MM.1S (cell line): ENCODE measurements at regions not wholly inside any gene's neighbourhood (a gene's known extent, or its start where the extent isn't known, plus 50 kb on each side); places are given as distances from the start of the nearest gene placed in this dataset.

Experiments
- DNase-seq: peaks from one replicate; pipeline ENCODE4 v3.0.0-alpha.2; 2015
- H2AFZ ChIP-seq: fragments of 300-600 bp; sonication (generic); 2 replicates; pipeline ENCODE4 v1.6.0; 2016; ENCODE audit warnings: antibody characterized with exemption, low read length
- H3F3A ChIP-seq: fragments of 300-600 bp; sonication (generic); 2 replicates; pipeline ENCODE4 v1.6.1; 2016; ENCODE audit warnings: mild to moderate bottlenecking, antibody characterized with exemption, low read length, moderate library complexity, mixed read lengths; ENCODE audit not compliant: insufficient read depth
- H3K27ac ChIP-seq: fragments of 300-600 bp; sonication (generic); 2 replicates; pipeline ENCODE4 v1.5.1; 2016; ENCODE audit warnings: mild to moderate bottlenecking, low read length
- H3K27me3 ChIP-seq: fragments of 300-600 bp; sonication (generic); replicated peaks from 2 replicates; pipeline ENCODE4 v1.6.0; 2016; ENCODE audit warnings: low read length; ENCODE audit not compliant: insufficient read depth
- H3K36me3 ChIP-seq: fragments of 300-600 bp; sonication (generic); replicated peaks from 2 replicates; pipeline ENCODE4 v1.6.1; 2016; ENCODE audit warnings: mild to moderate bottlenecking, low read length, mixed read lengths; ENCODE audit not compliant: insufficient read depth
- H3K4me1 ChIP-seq: fragments of 300-600 bp; sonication (generic); 2 replicates; pipeline ENCODE4 v1.6.1; 2016; ENCODE audit warnings: low read length, mixed read lengths
- H3K4me2 ChIP-seq: fragments of 300-600 bp; sonication (generic); 2 replicates; pipeline ENCODE4 v1.6.0; 2016; ENCODE audit warnings: low read depth, low read length
- H3K4me3 ChIP-seq: fragments of 300-600 bp; sonication (generic); 2 replicates; pipeline ENCODE4 v1.5.1; 2016; ENCODE audit warnings: low read length, mixed read lengths
- H3K79me2 ChIP-seq: fragments of 300-600 bp; sonication (generic); 2 replicates; pipeline ENCODE4 v1.6.1; 2016; ENCODE audit warnings: mixed run types, low read length, mixed read lengths
- H3K9ac ChIP-seq: fragments of 300-600 bp; sonication (generic); 2 replicates; pipeline ENCODE4 v1.6.1; 2016; ENCODE audit warnings: low read length, mixed read lengths
- H3K9me2 ChIP-seq: fragments of 300-600 bp; sonication (generic); replicated peaks from 2 replicates; pipeline ENCODE4 v1.6.1; 2016; ENCODE audit warnings: mild to moderate bottlenecking, low read length, mixed read lengths; ENCODE audit not compliant: insufficient read depth
- H3K9me3 ChIP-seq: fragments of 300-600 bp; sonication (generic); replicated peaks from 2 replicates; pipeline ENCODE4 v1.6.1; 2016; ENCODE audit warnings: mild to moderate bottlenecking, low read length, mixed read lengths; ENCODE audit not compliant: insufficient read depth
- H4K20me1 ChIP-seq: fragments of 300-600 bp; sonication (generic); 2 replicates; pipeline ENCODE4 v1.6.1; 2016; ENCODE audit warnings: mild to moderate bottlenecking, low read length, moderate library complexity, mixed read lengths; ENCODE audit not compliant: insufficient read depth
- EZH2 ChIP-seq: fragments of 300-600 bp; sonication (generic); optimal IDR thresholded peaks from 2 replicates; pipeline ENCODE3; 2017; ENCODE audit warnings: low read depth, mild to moderate bottlenecking, antibody characterized with exemption, low read length, mixed read lengths
- EZH2phosphoT487 ChIP-seq: fragments of 300-600 bp; sonication (generic); IDR thresholded peaks from 2 replicates; pipeline ENCODE4 v1.6.1; 2018; ENCODE audit warnings: antibody characterized with exemption, low read length
- TF ChIP-seq, protein P1 (sequence below): fragments of 300-600 bp; sonication (generic); IDR thresholded peaks from 2 replicates; pipeline ENCODE4 v1.5.1; 2016; ENCODE audit warnings: antibody characterized with exemption, low read length, mixed read lengths

DNA sequence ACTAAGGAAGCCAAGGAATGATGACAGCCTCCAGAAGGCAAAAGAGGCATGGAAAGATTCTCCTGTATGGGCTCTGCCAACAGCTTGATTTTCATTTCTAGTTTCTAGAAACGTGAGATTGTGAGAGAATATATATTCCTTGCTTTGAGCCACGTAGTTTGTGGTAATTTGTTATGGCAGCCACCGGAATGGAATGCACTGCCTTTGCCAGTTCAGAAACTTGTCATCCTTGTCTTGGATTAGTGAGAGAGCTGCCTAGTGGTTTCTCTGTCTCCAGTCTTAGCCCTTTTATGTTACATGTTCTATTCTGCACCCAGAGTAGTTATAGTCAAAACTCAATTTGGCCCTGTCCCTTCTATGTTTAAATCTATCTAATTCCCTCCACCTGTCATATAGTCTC lies 216.0 kb upstream of the PTGFR start:
- Histone ChIP-seq H3K4me2 (no peak overlapping the region), H4K20me1 (no peaks in the 10 kb centered on the region), H2AFZ (no peak overlapping the region), H3K36me3 (no peaks in the 10 kb centered on the region), H3K4me3 (no peak overlapping the region), H3K9me3 (no peaks in the 10 kb centered on the region), H3K9me2 (no peaks in the 10 kb centered on the region), H3K79me2 (no peaks in the 10 kb centered on the region), H3K9ac (no peak overlapping the region), H3K4me1 (peaks cover 10% of the 10 kb centered on the region; the same call in 1 of the 2 replicates), H3K27me3 (no peaks in the 10 kb centered on the region), H3F3A (no peaks in the 10 kb centered on the region), H3K27ac (no peak overlapping the region)
- DNase-seq = no peak
- TF ChIP-seq, protein P1, sequence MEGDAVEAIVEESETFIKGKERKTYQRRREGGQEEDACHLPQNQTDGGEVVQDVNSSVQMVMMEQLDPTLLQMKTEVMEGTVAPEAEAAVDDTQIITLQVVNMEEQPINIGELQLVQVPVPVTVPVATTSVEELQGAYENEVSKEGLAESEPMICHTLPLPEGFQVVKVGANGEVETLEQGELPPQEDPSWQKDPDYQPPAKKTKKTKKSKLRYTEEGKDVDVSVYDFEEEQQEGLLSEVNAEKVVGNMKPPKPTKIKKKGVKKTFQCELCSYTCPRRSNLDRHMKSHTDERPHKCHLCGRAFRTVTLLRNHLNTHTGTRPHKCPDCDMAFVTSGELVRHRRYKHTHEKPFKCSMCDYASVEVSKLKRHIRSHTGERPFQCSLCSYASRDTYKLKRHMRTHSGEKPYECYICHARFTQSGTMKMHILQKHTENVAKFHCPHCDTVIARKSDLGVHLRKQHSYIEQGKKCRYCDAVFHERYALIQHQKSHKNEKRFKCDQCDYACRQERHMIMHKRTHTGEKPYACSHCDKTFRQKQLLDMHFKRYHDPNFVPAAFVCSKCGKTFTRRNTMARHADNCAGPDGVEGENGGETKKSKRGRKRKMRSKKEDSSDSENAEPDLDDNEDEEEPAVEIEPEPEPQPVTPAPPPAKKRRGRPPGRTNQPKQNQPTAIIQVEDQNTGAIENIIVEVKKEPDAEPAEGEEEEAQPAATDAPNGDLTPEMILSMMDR = no peak
- no peak for TF ChIP-seq EZH2
- no peak for TF ChIP-seq EZH2phosphoT487

DNA sequence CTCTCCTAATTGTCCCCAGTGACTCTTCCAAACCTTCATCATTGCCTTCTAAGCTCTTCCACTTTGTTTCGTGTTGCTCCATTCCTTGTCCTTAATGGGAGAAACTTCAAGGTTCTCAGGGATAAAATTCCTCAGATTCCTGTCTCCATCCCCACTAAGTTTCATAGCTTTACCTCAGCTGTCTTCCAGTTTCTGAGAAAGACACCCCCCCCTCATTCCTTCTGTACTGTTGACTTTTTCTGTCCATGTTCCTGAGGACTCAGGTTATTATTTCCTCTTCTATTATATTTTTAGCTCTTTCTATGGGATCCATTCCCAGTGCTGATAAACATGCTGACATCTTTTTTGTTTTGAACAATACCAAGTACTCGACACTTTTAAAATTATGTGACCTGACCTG lies 215.3 kb upstream of the PTGFR start:
- DNase-seq = no peak
- Histone ChIP-seq H4K20me1 (no peaks in the 10 kb centered on the region), H3K27ac (no peak overlapping the region), H3K27me3 (no peaks in the 10 kb centered on the region), H3K9me3 (no peaks in the 10 kb centered on the region), H3K79me2 (no peaks in the 10 kb centered on the region), H3K9ac (no peak overlapping the region), H3K4me1 (peaks cover 10% of the 10 kb centered on the region; the same call in 1 of the 2 replicates), H3K4me2 (no peak overlapping the region), H2AFZ (no peak overlapping the region), H3K4me3 (no peak overlapping the region), H3F3A (no peaks in the 10 kb centered on the region), H3K9me2 (no peaks in the 10 kb centered on the region), H3K36me3 (no peaks in the 10 kb centered on the region)
- TF ChIP-seq EZH2phosphoT487 (no peak), EZH2 (no peak)
- TF ChIP-seq, protein P1 = no peak

DNA sequence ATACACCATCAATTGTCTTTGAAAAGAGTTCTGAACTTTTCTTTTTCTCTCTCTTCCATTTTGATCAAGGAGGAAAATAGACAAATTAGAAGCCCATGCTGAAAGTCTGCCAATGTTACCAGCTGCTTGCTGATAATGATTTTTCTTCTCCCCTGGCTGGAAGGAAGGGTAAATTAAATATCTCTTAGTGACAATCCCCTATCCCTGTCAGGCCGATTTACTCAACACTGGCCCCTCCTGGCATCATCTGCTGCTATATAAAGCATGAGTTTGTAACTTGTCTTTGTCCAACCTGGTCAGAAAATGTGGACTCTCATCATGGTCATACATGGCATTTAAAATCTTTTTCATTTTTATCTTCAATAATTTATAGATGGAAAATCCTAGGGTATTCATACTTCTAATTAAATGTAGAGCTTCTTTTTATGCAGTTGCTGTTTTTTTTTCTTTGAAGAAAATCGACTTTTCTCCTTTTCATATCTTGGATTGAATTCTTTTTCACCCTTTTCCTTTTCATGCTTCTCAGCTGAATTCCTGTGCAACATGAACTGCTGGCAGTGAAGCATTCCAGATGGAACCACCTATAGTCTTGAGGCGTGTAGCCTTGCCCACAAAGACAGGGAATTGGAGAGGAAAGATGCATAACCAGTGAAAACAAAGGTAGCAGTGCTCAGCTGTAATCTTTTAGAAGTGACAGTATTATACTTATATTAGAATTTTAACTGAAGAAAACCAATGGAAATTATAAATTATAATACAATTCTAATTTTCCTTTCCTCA lies 214.7 kb upstream of the PTGFR start:
- no peaks in the 10 kb centered on the region for H3K9me3 ChIP-seq
- no peaks in the 10 kb centered on the region for H3K36me3 ChIP-seq
- no peaks in the 10 kb centered on the region for H4K20me1 ChIP-seq
- H3K4me2 ChIP-seq = no peak overlapping the region
- H3K79me2 ChIP-seq = no peaks in the 10 kb centered on the region
- no peak overlapping the region for H3K4me3 ChIP-seq
- H3K9ac ChIP-seq = no peak overlapping the region
- no peak overlapping the region for H3K27ac ChIP-seq
- no peaks in the 10 kb centered on the region for H3F3A ChIP-seq
- H3K27me3 ChIP-seq = no peaks in the 10 kb centered on the region
- no peak overlapping the region for H2AFZ ChIP-seq
- no peaks in the 10 kb centered on the region for H3K9me2 ChIP-seq
- TF ChIP-seq EZH2 = no peak
- no peak for DNase-seq
- H3K4me1 ChIP-seq = peaks cover 10% of the 10 kb centered on the region; the same call in 1 of the 2 replicates

DNA sequence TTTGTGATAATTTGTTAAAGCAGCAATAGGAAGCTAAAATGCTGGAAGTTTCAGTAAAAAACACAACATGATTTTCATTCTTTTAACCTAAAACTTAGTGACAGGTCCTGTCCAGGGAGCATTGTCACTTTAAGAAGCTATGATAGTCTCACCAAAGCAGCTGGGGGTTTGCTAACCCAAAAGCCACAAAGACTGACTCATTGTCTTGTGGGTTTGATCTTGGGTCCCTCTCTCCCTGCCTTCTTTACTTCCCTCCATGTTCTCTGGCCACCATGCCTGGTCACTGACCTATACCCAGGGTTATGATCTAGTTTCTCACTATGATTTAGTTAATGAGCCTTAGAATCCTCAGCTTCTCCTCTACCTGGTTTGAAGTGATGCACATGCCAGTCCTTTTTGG lies 213.5 kb upstream of the PTGFR start:
- Histone ChIP-seq H2AFZ (no peak overlapping the region), H3K79me2 (no peaks in the 10 kb centered on the region), H3F3A (no peaks in the 10 kb centered on the region), H3K4me1 (peaks cover 10% of the 10 kb centered on the region; the same call in 1 of the 2 replicates), H4K20me1 (no peaks in the 10 kb centered on the region), H3K9me3 (no peaks in the 10 kb centered on the region), H3K4me3 (no peak overlapping the region), H3K27ac (no peak overlapping the region), H3K4me2 (peak overlapping the region; percentile 12; the same call in 1 of the 2 replicates), H3K9me2 (no peaks in the 10 kb centered on the region), H3K9ac (no peak overlapping the region), H3K27me3 (no peaks in the 10 kb centered on the region), H3K36me3 (no peaks in the 10 kb centered on the region)
- TF ChIP-seq, protein P1 = no peak
- no peak for TF ChIP-seq EZH2
- no peak for TF ChIP-seq EZH2phosphoT487
- peak; percentile 56 for DNase-seq
